SH-SY5Y (cell line): ENCODE measurements at regions not wholly inside any gene's neighbourhood (a gene's known extent, or its start where the extent isn't known, plus 50 kb on each side); places are given as distances from the start of the nearest gene placed in this dataset.

Experiments
- GATA2 ChIP-seq: IDR thresholded peaks from 2 replicates; pipeline ENCODE4 v1.6.1; 2011; ENCODE audit warnings: mild to moderate bottlenecking, low read depth, low read length
- GATA3 ChIP-seq: IDR thresholded peaks from 2 replicates; pipeline ENCODE4 v1.6.1; 2011; ENCODE audit warnings: low read depth, mild to moderate bottlenecking, low read length, moderate library complexity

GRCh38 chr5:164885179-164885578 is 1379.8 kb downstream of the MAT2B start:
- TF ChIP-seq GATA2 (no peak), GATA3 (no peak)
